Stomach (tissue), 8 donors: ENCODE measurements at regions not wholly inside any gene's neighbourhood (a gene's known extent, or its start where the extent isn't known, plus 50 kb on each side); places are given as distances from the start of the nearest gene placed in this dataset.

Experiments
- DNase-seq, 2 donors: peaks; one replicate each; pipeline versions ENCODE4 v3.0.0 to v3.0.0-alpha.2; 2013 to 2019
- H3K27ac ChIP-seq, 5 donors: fragments of 200-600 bp in 4 of 5; sonication (generic) in 4 of 5; one replicate each; pipeline ENCODE4 v1.5.1; 2013 to 2019; ENCODE audit warnings: mild to moderate bottlenecking in 1 of 5, moderate library complexity in 1 of 5
- H3K27me3 ChIP-seq, 3 donors: fragments of 200-600 bp; sonication (generic); one replicate each; pipeline ENCODE4 v1.5.1; 2017 to 2019; ENCODE audit warnings: mixed run types in 1 of 3
- H3K36me3 ChIP-seq, 4 donors: fragments of 200-600 bp; sonication (generic); 1 replicate in 3 of 4; 2 replicates in 1 of 4; pipeline ENCODE4 v1.5.1; 2016 to 2019
- H3K4me1 ChIP-seq, 4 donors: fragments of 200-600 bp; sonication (generic); one replicate each; pipeline ENCODE4 v1.5.1; 2016 to 2019
- H3K4me3 ChIP-seq, 4 donors: fragments of 200-600 bp; sonication (generic) in 3 of 4; one replicate each; pipeline ENCODE4 v1.5.1; 2016 to 2019; ENCODE audit warnings: mild to moderate bottlenecking in 1 of 4
- H3K9me3 ChIP-seq, 4 donors: fragments of 200-600 bp; sonication (generic); one replicate each; pipeline ENCODE4 v1.5.1; 2016 to 2019
- CTCF ChIP-seq, 7 experiments: fragments of 450-650 bp in 4 of 7; fragments of 200-600 bp in 3 of 7; sonication (generic) in 3 of 7; IDR thresholded peaks; one replicate each; pipeline ENCODE4 v1.5.1; 2016 to 2019; ENCODE audit warnings: antibody characterized with exemption in 7 of 7, control low read depth in 2 of 7, mild to moderate bottlenecking in 1 of 7
- EP300 ChIP-seq: sonication (generic); formaldehyde crosslinking; IDR thresholded peaks from one replicate; pipeline ENCODE4 v1.6.1; 2017; ENCODE audit warnings: antibody characterized with exemption
- POLR2A ChIP-seq, 4 donors: fragments of 450-650 bp; IDR thresholded peaks; one replicate each; pipeline ENCODE4 v1.6.1; 2016; ENCODE audit warnings: antibody characterized with exemption in 4 of 4, control low read depth in 2 of 4, mild to moderate bottlenecking in 1 of 4, moderate library complexity in 1 of 4
- POLR2AphosphoS5 ChIP-seq, 3 donors: sonication (generic); formaldehyde crosslinking; IDR thresholded peaks; one replicate each; pipeline ENCODE4 v1.6.1; 2016; ENCODE audit warnings: antibody characterized with exemption in 3 of 3
- WGBS, 5 donors: extraction: QIAGEN DNeasy Blood & Tissue Kit in 3 of 5; methylation state at CpG; one replicate each; pipeline versions ENCODE4 v1.1.5 to v1.1.7; 2013 to 2018; 5-methylcytosine and 5-hydroxymethylcytosine counted together
- intact Hi-C: fragments of 100-400 bp; cut with DNase I; formaldehyde crosslinking; loops from one replicate; pipeline ENCODE4 v1.15.1; 2023; ENCODE audit warnings: low total_unique reads
- donor health status: healthy with polysubstance abuse.
- donor health status: Bipolar disorder and iron deficiency.
- donor health status: healthy.

DNA sequence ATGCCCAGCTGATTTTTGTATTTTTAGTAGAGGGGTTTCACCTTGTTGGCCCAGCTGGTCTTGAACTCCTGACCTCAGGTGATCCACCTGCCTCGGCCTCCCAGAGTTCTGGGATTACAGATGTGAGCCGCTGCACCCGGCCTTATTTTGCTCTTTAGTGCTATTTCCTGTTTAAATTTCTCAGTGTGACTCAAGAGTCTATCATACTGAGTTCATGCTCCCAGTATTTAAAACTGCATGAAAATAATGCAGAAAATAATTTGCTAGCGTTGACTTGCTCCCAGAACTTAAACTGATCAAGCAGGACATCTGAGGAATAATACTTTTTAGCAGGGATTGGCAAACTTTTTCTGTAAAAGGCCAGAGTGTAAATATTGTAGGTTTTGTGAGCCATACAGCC is 86.4 kb upstream of the C1orf21 start:
- Histone ChIP-seq H3K4me1 (peaks cover 0 to 46% (median 22%) of the 10 kb centered on the region in 4 donors), H3K4me3 (no peak overlapping the region), H3K36me3 (no peaks in the 10 kb centered on the region), H3K9me3 (no peaks in the 10 kb centered on the region), H3K27me3 (no peaks in the 10 kb centered on the region), H3K27ac (peak overlapping the region in 2 of 5 donors; percentile 8 to 16)
- intact Hi-C loops: no loop called here
- TF ChIP-seq EP300 (no peak), POLR2AphosphoS5 (IDR thresholded peaks at IDR 0.05) (no peak), POLR2A (IDR thresholded peaks at IDR 0.05) (no peak), CTCF (IDR thresholded peaks at IDR 0.05) (no peak)
- no peak for DNase-seq
- WGBS, 5 donors: 50 to 65% (median 58%) methylated on average over 4 of the region's 4 CpGs

DNA sequence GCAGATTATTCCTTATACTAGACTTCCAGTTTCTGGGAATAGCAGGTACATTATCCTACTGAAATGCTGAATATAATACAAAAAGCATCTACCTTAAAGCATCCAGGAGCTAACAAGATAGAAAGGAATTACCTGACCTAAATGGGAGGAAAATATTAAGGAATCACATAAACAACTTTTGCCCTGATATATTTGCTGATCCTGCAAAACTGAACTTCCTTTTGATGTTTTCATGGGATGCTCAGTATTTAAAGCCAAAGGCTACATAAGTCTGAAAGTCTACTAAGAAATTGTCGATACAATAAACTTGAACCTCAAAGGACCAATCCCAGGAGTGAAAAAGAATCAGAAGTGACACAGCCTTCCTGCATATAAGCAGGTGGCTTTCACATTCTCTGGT is 85.6 kb upstream of the C1orf21 start:
- intact Hi-C loops: no loop called here
- no peaks in the 10 kb centered on the region for H3K27me3 ChIP-seq
- 72 to 90% (median 88%) methylated on average over 1 of the region's 1 CpG for WGBS, 5 donors
- H3K9me3 ChIP-seq: no peaks in the 10 kb centered on the region
- no peak for TF ChIP-seq EP300
- no peak for TF ChIP-seq POLR2A (IDR thresholded peaks at IDR 0.05)
- TF ChIP-seq CTCF (IDR thresholded peaks at IDR 0.05): no peak
- TF ChIP-seq POLR2AphosphoS5 (IDR thresholded peaks at IDR 0.05): no peak
- no peak for DNase-seq
- H3K4me1 ChIP-seq: peaks cover 0 to 42% (median 19%) of the 10 kb centered on the region in 4 donors
- peak overlapping the region in 1 of 5 donors; percentile 16 for H3K27ac ChIP-seq
- no peaks in the 10 kb centered on the region for H3K36me3 ChIP-seq
- H3K4me3 ChIP-seq: no peak overlapping the region

GRCh38 chr1:184302346-184302745 is 84.5 kb upstream of the C1orf21 start:
- H3K27ac ChIP-seq: no peak overlapping the region
- TF ChIP-seq EP300 (no peak), CTCF (IDR thresholded peaks at IDR 0.05) (no peak), POLR2AphosphoS5 (IDR thresholded peaks at IDR 0.05) (no peak), POLR2A (IDR thresholded peaks at IDR 0.05) (no peak)
- H3K27me3 ChIP-seq: no peaks in the 10 kb centered on the region
- no peak for DNase-seq
- H3K4me1 ChIP-seq: peaks cover 0 to 31% (median 13%) of the 10 kb centered on the region in 4 donors
- H3K9me3 ChIP-seq: no peaks in the 10 kb centered on the region
- intact Hi-C loops: no loop called here
- H3K4me3 ChIP-seq: no peak overlapping the region
- H3K36me3 ChIP-seq: no peaks in the 10 kb centered on the region
- 81 to 85% (median 82%) methylated on average over 3 of the region's 3 CpGs for WGBS, 5 donors

- Histone ChIP-seq H3K36me3 (no peaks in the 10 kb centered on the region), H3K27ac (no peak overlapping the region), H3K27me3 (no peaks in the 10 kb centered on the region), H3K9me3 (no peaks in the 10 kb centered on the region), H3K4me3 (no peak overlapping the region), H3K4me1 (no peaks in the 10 kb centered on the region)
- 62 to 88% (median 83%) methylated on average over 1 of the region's 1 CpG for WGBS, 5 donors
- DNase-seq: peak in 1 of 2 donors; percentile 25
- intact Hi-C loops: no loop called here
- TF ChIP-seq EP300: no peak
- TF ChIP-seq CTCF (IDR thresholded peaks at IDR 0.05): no peak
- TF ChIP-seq POLR2AphosphoS5 (IDR thresholded peaks at IDR 0.05): no peak
- no peak for TF ChIP-seq POLR2A (IDR thresholded peaks at IDR 0.05)
These were observed 76.5 kb upstream of the C1orf21 start for GRCh38 chr1:184310157-184310819.
